Lower lobe of right lung (tissue), 2 donors: ENCODE measurements at regions not wholly inside any gene's neighbourhood (a gene's known extent, or its start where the extent isn't known, plus 50 kb on each side); places are given as distances from the start of the nearest gene placed in this dataset.

Experiments used
- ATAC-seq, 2 donors: fragments of 200-7000 bp; cut with Tn5 transposase; one replicate each; pipeline ENCODE4 v1.9.1; 2020 to 2022; ENCODE audit warnings: mild to moderate bottlenecking in 2 of 2, moderate library complexity in 2 of 2
- DNase-seq: peaks from one replicate; pipeline ENCODE4 v3.0.0-alpha.2; 2020
- H3K27ac ChIP-seq: fragments of 200-600 bp; one replicate; pipeline ENCODE4 v1.8.0; 2022
- H3K27me3 ChIP-seq: fragments of 200-600 bp; one replicate; pipeline ENCODE4 v1.8.0; 2022; ENCODE audit warnings: low read depth
- H3K36me3 ChIP-seq: fragments of 200-600 bp; one replicate; pipeline ENCODE4 v1.8.0; 2022; ENCODE audit warnings: mild to moderate bottlenecking
- H3K4me1 ChIP-seq: fragments of 200-600 bp; one replicate; pipeline ENCODE4 v1.8.0; 2022
- H3K4me3 ChIP-seq: fragments of 200-600 bp; one replicate; pipeline ENCODE4 v1.8.0; 2022; ENCODE audit warnings: mild to moderate bottlenecking
- H3K9me3 ChIP-seq: fragments of 200-600 bp; one replicate; pipeline ENCODE4 v1.8.0; 2022
- intact Hi-C: fragments of 100-400 bp; cut with DNase I; formaldehyde crosslinking; loops from one replicate; pipeline ENCODE4 v1.11.0; 2022
- TF ChIP-seq, protein P1 (sequence below): fragments of 200-600 bp; IDR thresholded peaks from one replicate; pipeline ENCODE4 v1.8.0; 2022; ENCODE audit warnings: antibody characterized with exemption, mild to moderate bottlenecking
- donor health status: DM: no; HTN: yes; CAD: no; lungs with severe emphysema.

DNA sequence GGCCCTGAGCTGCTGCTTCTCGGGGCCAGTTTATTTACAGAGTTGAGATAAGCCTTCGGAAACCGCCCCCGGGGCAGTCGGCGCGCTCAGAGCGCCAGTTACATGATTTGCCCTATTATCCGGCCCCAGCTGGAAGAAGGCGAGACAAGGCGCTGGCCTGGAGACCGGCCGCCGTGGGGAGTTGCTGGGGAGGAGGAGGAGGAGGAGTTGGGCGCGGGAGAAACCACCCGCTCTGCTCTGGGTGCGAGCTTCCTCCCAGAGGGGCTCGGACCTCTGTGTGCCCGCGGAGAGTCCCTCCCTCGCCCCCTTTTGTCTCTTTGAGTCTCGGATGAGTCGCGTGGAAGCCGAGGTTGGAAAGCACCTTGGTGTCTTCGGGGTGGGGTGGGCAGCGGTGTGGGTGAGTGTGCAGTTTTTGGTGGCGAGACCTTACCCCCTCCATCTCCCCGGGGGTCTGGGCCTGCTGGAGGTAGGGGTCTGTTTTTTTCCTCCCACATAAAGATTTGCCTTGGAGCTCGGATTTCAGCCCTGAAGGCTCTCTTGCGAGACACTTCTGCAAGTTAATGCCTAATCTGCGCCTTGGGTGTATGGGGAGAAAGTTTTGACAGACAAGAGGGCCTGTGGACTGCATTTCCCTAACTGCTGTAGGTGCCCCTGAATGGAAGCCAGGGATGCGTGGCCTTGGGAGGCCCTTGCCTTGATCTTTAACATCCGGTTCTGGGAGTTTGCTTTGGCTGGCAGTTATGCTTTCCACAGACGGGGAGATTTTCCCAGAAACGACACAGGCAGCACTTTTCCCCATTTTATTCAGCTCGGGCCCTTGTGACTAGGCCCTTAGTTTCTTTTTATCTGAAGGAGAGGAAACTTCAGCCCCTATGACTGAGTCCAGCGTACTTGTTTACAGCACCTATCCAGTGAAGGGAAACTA lies 80.0 kb downstream of the NDUFS5 start:
- H3K9me3 ChIP-seq: no peaks in the 10 kb centered on the region
- intact Hi-C loops: loop anchor here (5.0 to 10.0 kb wide), 2 partner anchors 86 to 159 kb away; no protein-coding TSS in a partner anchor
- peak; percentile 65 for DNase-seq
- peaks cover 69% of the 10 kb centered on the region for H3K4me1 ChIP-seq
- no peaks in the 10 kb centered on the region for H3K36me3 ChIP-seq
- H3K4me3 ChIP-seq: peak overlapping the region; percentile 87
- H3K27me3 ChIP-seq: no peaks in the 10 kb centered on the region
- TF ChIP-seq, protein P1, sequence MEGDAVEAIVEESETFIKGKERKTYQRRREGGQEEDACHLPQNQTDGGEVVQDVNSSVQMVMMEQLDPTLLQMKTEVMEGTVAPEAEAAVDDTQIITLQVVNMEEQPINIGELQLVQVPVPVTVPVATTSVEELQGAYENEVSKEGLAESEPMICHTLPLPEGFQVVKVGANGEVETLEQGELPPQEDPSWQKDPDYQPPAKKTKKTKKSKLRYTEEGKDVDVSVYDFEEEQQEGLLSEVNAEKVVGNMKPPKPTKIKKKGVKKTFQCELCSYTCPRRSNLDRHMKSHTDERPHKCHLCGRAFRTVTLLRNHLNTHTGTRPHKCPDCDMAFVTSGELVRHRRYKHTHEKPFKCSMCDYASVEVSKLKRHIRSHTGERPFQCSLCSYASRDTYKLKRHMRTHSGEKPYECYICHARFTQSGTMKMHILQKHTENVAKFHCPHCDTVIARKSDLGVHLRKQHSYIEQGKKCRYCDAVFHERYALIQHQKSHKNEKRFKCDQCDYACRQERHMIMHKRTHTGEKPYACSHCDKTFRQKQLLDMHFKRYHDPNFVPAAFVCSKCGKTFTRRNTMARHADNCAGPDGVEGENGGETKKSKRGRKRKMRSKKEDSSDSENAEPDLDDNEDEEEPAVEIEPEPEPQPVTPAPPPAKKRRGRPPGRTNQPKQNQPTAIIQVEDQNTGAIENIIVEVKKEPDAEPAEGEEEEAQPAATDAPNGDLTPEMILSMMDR: no peak
- peak overlapping the region; percentile 94 for H3K27ac ChIP-seq
- ATAC-seq: peak; percentile 33 to 40

DNA sequence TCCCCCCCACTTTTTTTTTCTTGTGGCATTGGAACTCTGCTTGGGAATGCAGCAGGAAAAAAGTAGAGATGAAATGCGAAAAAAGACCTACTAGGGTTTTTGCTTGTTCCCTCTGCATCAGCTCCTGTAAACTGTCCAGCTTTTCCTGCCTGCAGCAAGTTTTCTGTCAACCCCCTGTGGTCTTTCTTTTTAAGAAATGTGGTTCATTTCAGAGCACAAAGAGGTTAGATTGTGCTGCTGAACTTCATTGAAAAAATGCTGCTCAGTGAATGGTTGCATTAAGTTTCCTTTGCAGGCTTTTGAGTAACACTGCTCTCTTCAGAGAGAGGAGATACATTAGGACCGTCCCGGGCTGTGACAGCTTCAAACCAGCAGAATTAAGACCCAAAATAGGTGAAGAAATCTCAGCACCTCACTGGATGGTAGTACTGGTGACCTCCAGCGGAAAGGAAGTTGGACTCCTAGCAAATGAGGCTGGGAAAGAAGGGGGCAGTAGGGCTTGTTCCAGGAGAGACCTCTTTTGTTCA lies 80.7 kb downstream of the NDUFS5 start:
- no peaks in the 10 kb centered on the region for H3K27me3 ChIP-seq
- no peaks in the 10 kb centered on the region for H3K9me3 ChIP-seq
- H3K36me3 ChIP-seq: no peaks in the 10 kb centered on the region
- H3K27ac ChIP-seq: peak overlapping the region; percentile 94
- intact Hi-C loops: loop anchor here (5.0 to 10.0 kb wide), 2 partner anchors 85 to 158 kb away; no protein-coding TSS in a partner anchor
- H3K4me3 ChIP-seq: peak overlapping the region; percentile 87
- DNase-seq (no peak), ATAC-seq (no peak)
- TF ChIP-seq, protein P1: no peak
- H3K4me1 ChIP-seq: peaks cover 77% of the 10 kb centered on the region

DNA sequence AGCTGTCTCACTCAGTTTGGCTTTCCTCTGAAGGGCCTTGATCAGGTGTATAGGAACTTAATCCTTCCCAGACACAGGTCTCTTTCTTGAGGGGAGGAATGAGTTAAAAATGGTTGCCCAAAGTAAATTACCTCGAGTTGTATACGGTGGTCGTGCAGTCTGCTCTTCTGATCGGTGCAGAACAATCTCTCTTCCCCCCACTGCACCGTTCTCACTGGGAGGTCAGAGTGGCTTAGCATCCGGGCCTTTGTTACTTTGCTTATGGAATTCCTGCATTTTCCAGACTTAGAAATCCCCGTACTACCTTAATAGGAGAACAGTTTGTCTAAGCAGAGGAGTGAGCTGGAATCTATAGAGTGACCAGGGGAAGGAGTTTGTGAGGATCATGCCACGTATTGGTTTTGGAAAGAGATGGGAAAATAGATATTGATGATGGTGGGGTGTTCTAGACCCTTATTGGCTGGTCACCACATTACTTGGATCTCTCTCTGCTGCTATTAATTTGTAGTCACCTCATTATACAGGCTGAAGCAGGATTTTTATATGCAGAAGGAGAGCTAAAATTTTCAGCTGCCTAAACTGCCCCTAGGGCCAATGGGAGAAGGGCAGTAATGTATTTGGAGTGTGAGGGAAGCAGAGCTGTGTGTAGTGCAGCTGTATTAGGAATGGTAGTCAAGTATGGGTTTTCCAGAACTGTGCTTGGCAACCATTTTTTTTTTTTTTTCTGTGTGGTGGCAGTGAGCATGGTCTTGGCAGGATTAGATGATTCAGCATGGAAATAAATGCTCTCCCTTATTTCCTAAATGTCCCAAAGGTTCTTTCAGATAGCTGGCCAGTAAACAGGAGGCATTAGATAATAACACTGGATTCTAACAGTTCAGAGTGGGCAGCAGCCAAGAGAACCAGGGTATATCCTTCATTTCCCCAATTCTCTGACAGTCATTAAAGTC lies 81.5 kb downstream of the NDUFS5 start:
- TF ChIP-seq, protein P1: no peak
- H3K27ac ChIP-seq: peak overlapping the region; percentile 94
- H3K4me1 ChIP-seq: peaks cover 79% of the 10 kb centered on the region
- no peaks in the 10 kb centered on the region for H3K9me3 ChIP-seq
- intact Hi-C loops: loop anchor here (5.0 to 10.0 kb wide), 2 partner anchors 85 to 157 kb away; no protein-coding TSS in a partner anchor
- H3K36me3 ChIP-seq: no peaks in the 10 kb centered on the region
- ATAC-seq (no peak), DNase-seq (no peak)
- peak overlapping the region; percentile 87 for H3K4me3 ChIP-seq
- no peaks in the 10 kb centered on the region for H3K27me3 ChIP-seq

DNA sequence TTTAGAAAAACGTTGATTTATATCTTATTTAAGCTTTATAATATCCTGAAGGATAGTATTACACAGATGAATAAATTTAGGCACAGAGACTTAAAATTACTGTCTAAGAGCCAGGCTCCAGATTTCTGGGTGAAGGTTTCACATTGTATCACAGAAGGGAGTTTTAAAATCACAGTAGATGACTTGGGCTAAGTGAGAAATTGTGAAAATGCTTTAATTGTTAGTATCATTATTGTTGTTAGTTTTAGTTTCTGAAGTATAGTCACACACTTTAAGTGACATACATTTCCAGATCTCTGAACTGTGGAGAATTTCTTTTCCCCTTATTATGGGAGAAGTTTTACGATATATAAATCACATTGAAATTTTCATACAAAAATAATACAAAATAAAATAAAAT lies 83.5 kb downstream of the NDUFS5 start:
- Histone ChIP-seq H3K27me3 (no peaks in the 10 kb centered on the region), H3K36me3 (no peaks in the 10 kb centered on the region), H3K4me3 (no peak overlapping the region), H3K9me3 (no peaks in the 10 kb centered on the region), H3K27ac (peak overlapping the region; percentile 94), H3K4me1 (peaks cover 75% of the 10 kb centered on the region)
- intact Hi-C loops: loop anchor here (5.0 to 10.0 kb wide), 2 partner anchors 83 to 155 kb away; no protein-coding TSS in a partner anchor
- TF ChIP-seq, protein P1: no peak
- ATAC-seq: no peak
- DNase-seq: no peak

DNA sequence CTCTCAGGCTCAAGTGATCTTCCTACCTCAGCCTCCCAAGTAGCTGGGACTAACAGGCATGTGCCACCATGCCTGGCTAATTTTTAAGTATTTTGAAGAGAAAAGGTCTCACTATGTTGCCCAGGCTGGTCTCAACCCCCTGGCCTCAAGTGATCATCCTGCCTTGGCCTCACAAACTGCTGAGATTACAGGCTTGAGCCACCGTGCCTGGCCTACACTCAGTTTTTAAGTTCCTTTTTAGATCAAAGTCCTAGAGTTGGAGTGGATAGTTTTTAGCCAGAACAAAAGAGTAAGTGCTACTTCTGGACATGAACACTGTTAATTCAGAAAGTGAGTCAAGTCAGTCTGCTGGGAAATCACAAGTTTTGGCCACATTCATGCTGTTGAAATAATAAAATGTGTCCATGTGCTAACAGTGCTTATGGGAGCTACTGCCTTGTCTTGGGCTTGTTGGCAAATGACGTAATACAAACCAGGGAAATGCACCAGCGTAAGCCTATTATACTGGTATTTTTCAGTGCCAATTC lies 84.2 kb downstream of the NDUFS5 start:
- Histone ChIP-seq H3K9me3 (no peaks in the 10 kb centered on the region), H3K36me3 (no peaks in the 10 kb centered on the region), H3K4me3 (no peak overlapping the region), H3K27me3 (no peaks in the 10 kb centered on the region), H3K27ac (peak overlapping the region; percentile 66), H3K4me1 (peaks cover 82% of the 10 kb centered on the region)
- no peak for DNase-seq
- TF ChIP-seq, protein P1: no peak
- peak; percentile 73 to 77 for ATAC-seq
- intact Hi-C loops: no loop called here
